Upper lobe of left lung (tissue), 4 donors: ENCODE measurements at regions not wholly inside any gene's neighbourhood (a gene's known extent, or its start where the extent isn't known, plus 50 kb on each side); places are given as distances from the start of the nearest gene placed in this dataset.

Source experiments
- CTCF ChIP-seq, 6 experiments: fragments of 450-650 bp in 4 of 6; fragments of 200-600 bp in 2 of 6; sonication (generic) in 2 of 6; IDR thresholded peaks; one replicate each; pipeline ENCODE4 v1.5.1; 2016 to 2019; ENCODE audit warnings: antibody characterized with exemption in 6 of 6
- EP300 ChIP-seq, 4 donors: sonication (generic); formaldehyde crosslinking; IDR thresholded peaks; one replicate each; pipeline ENCODE4 v1.5.1; 2017; ENCODE audit warnings: antibody characterized with exemption in 4 of 4, control low read depth in 2 of 4
- POLR2A ChIP-seq, 4 donors: fragments of 450-650 bp; IDR thresholded peaks; one replicate each; pipeline ENCODE4 v1.5.1; 2016 to 2017; ENCODE audit warnings: antibody characterized with exemption in 4 of 4, mild to moderate bottlenecking in 2 of 4

DNA sequence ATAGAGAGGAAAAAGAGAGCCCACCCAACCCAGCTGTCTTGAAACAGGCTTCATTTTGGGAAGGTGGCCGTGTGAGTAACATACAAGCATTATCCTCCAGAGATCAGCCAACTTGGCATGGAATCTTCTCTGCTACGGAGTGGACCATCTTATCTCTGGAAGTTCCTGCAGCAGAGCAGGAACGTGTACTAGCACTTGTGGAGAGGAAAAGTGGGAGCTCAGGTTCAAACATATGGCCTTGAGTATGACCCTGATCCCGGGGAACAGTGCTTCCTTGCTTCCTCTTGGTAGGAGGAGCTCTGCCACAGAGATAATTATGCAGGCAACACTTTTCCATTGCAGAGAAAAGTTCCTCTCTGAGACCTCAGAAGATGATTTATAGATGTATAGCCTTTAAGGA lies 490.4 kb upstream of the ACO1 start:
- TF ChIP-seq CTCF (IDR thresholded peaks at IDR 0.05), result no peak
- TF ChIP-seq POLR2A (IDR thresholded peaks at IDR 0.05), result no peak
- no peak for TF ChIP-seq EP300 (IDR thresholded peaks at IDR 0.05)
